B cell (primary cell): ENCODE measurements at regions not wholly inside any gene's neighbourhood (a gene's known extent, or its start where the extent isn't known, plus 50 kb on each side); places are given as distances from the start of the nearest gene placed in this dataset.
"Not testable (repeated sequence)": the region's sequence is repeated elsewhere in the genome, so short reads cannot be mapped to it uniquely, and the experiment has no call there.

Experiments used
- ATAC-seq: fragments of 200-7000 bp; cut with Tn5 transposase; one replicate; pipeline ENCODE4 v1.10.0; 2021; ENCODE audit warnings: low read depth, mild to moderate bottlenecking, moderate number of reproducible peaks, moderate library complexity
- CTCF ChIA-PET: fragments of 350-600 bp; sonication (Branson Sonifier 250); formaldehyde crosslinking; loops from one replicate; lab custom pipeline; 2021; ENCODE audit warnings: antibody characterized with exemption, inconsistent platforms; lab: Charles Lee
- POLR2A ChIA-PET: fragments of 350-600 bp; sonication (Branson Sonifier 250); formaldehyde crosslinking; loops from one replicate; lab custom pipeline; 2021; ENCODE audit warnings: antibody characterized with exemption; lab: Charles Lee
- DNase-seq: peaks from one replicate; pipeline ENCODE4 v3.0.0; 2013
- H2AFZ ChIP-seq: 2 replicates; pipeline ENCODE4 v1.6.1; 2012; ENCODE audit warnings: mild to moderate bottlenecking, low read depth, low read length; ENCODE audit not compliant: insufficient read depth, poor library complexity, severe bottlenecking
- H3K27ac ChIP-seq, 2 donors: 1 replicate in 1 of 2; 2 replicates in 1 of 2; pipeline ENCODE4 v1.5.1; 2012 to 2013; ENCODE audit warnings: low read length in 2 of 2, mild to moderate bottlenecking in 2 of 2, moderate library complexity in 1 of 2
- H3K27me3 ChIP-seq, 4 experiments: fragments of 200-600 bp in 1 of 4; sonication (generic) in 1 of 4; replicated peaks in 1 of 4; 1 replicate in 2 of 4; 2 replicates in 2 of 4; pipeline versions ENCODE4 v1.6.1 to v1.7.0; 2013 to 2016; ENCODE audit warnings: low read length in 3 of 4, mild to moderate bottlenecking in 2 of 4, mixed read lengths in 1 of 4, moderate library complexity in 1 of 4; ENCODE audit not compliant: insufficient read depth in 4 of 4, control insufficient read depth in 3 of 4; ENCODE audit errors: control extremely low read depth in 1 of 4
- H3K36me3 ChIP-seq, 2 experiments: replicated peaks in 1 of 2; 1 replicate in 1 of 2; 2 replicates in 1 of 2; pipeline versions ENCODE4 v1.6.1 to v1.7.1; 2013; ENCODE audit warnings: low read length in 1 of 2; ENCODE audit not compliant: insufficient read depth in 2 of 2, control insufficient read depth in 1 of 2; ENCODE audit errors: control extremely low read depth in 1 of 2, extremely low read depth in 1 of 2
- H3K4me1 ChIP-seq, 2 donors: fragments of 200-600 bp in 1 of 2; sonication (generic) in 1 of 2; 1 replicate in 1 of 2; 2 replicates in 1 of 2; pipeline versions ENCODE4 v1.5.1 to v1.6.1; 2013 to 2017; ENCODE audit warnings: low read length in 2 of 2; ENCODE audit not compliant: control insufficient read depth in 2 of 2, insufficient read depth in 2 of 2
- H3K4me2 ChIP-seq: replicated peaks from 2 replicates; pipeline ENCODE3; 2012; ENCODE audit warnings: mild to moderate bottlenecking, low read depth, low read length; ENCODE audit not compliant: poor library complexity, severe bottlenecking
- H3K4me3 ChIP-seq, 5 experiments: fragments of 200-600 bp in 1 of 5; sonication (generic) in 1 of 5; 1 replicate in 3 of 5; 2 replicates in 2 of 5; pipeline versions ENCODE4 v1.5.1 to v1.7.0; 2011 to 2016; ENCODE audit warnings: low read length in 4 of 5, mild to moderate bottlenecking in 4 of 5, low read depth in 2 of 5, control low read depth in 1 of 5, moderate library complexity in 1 of 5; ENCODE audit not compliant: insufficient read depth in 1 of 5; ENCODE audit errors: control extremely low read depth in 1 of 5, extremely low read depth in 1 of 5
- H3K79me2 ChIP-seq: fragments of 200-600 bp; sonication (generic); one replicate; pipeline ENCODE4 v1.6.0; 2016; ENCODE audit warnings: low read length; ENCODE audit not compliant: control insufficient read depth, insufficient read depth
- H3K9ac ChIP-seq: fragments of 200-600 bp; sonication (generic); 2 replicates; pipeline ENCODE4 v1.6.1; 2017; ENCODE audit warnings: mild to moderate bottlenecking, low read length, moderate library complexity
- H3K9me3 ChIP-seq, 3 donors: one replicate each; pipeline versions ENCODE4 v1.6.1 to v1.7.1; 2013; ENCODE audit warnings: low read length in 2 of 3; ENCODE audit not compliant: control insufficient read depth in 2 of 3, insufficient read depth in 1 of 3; ENCODE audit errors: control extremely low read depth in 1 of 3
- H4K20me1 ChIP-seq: 2 replicates; pipeline ENCODE4 v1.6.0; 2012; ENCODE audit warnings: mild to moderate bottlenecking, low read length; ENCODE audit not compliant: insufficient read depth, control insufficient read depth, poor library complexity, severe bottlenecking
- H3K27ac Mint-ChIP-seq: one replicate; pipeline ENCODE4 v1.8.0; 2021; ENCODE audit warnings: mixed read lengths
- H3K27me3 Mint-ChIP-seq: one replicate; pipeline ENCODE4 v1.8.0; 2021; ENCODE audit warnings: mixed read lengths
- H3K4me1 Mint-ChIP-seq: one replicate; pipeline ENCODE4 v1.8.0; 2021; ENCODE audit warnings: mixed read lengths
- H3K4me3 Mint-ChIP-seq: one replicate; pipeline ENCODE4 v1.8.0; 2021; ENCODE audit warnings: mixed read lengths
- H3K9me3 Mint-ChIP-seq: one replicate; pipeline ENCODE4 v1.8.0; 2022; ENCODE audit warnings: mixed read lengths; ENCODE audit not compliant: insufficient read depth
- EZH2 ChIP-seq: IDR thresholded peaks from 2 replicates; pipeline ENCODE4 v1.6.1; 2012; ENCODE audit warnings: borderline replicate concordance, low read depth, mild to moderate bottlenecking, moderate library complexity, low read length; ENCODE audit not compliant: insufficient read depth, poor library complexity, severe bottlenecking
- WGBS: methylation state at CpG from one replicate; pipeline ENCODE4 v1.1.5; 2013; ENCODE audit warnings: missing lambda C conversion rate; ENCODE audit not compliant: insufficient coverage; 5-methylcytosine and 5-hydroxymethylcytosine counted together
- intact Hi-C: fragments of 100-400 bp; cut with micrococcal nuclease; formaldehyde crosslinking; loops from one replicate; pipeline ENCODE4 v1.10.0; 2022
- TF ChIP-seq, protein P1 (sequence below): fragments of 200-600 bp; IDR thresholded peaks from one replicate; pipeline ENCODE4 v1.8.0; 2022; ENCODE audit warnings: antibody characterized with exemption, mild to moderate bottlenecking

GRCh38 chr5:36462295-36463021, 143.9 kb upstream of the SLC1A3 start:
- Histone ChIP-seq H2AFZ (no peak overlapping the region), H3K4me1 (peaks cover 0 to 7% of the 10 kb centered on the region in 2 donors), H3K9ac (no peak overlapping the region), H3K4me2 (no peak overlapping the region), H3K79me2 (no peaks in the 10 kb centered on the region), H4K20me1 (no peaks in the 10 kb centered on the region), H3K9me3 (no peaks in the 10 kb centered on the region), H3K4me3 (no peak overlapping the region), H3K27ac (no peak overlapping the region), H3K27me3 (no peaks in the 10 kb centered on the region), H3K36me3 (no peaks in the 10 kb centered on the region)
- intact Hi-C loops: no loop called here
- POLR2A ChIA-PET: no interaction called here
- CTCF ChIA-PET: interaction anchor here (1.0 kb wide), 1 partner anchor 15 kb away, joined by 3 read pairs; no protein-coding TSS in a partner anchor
- 100% methylated on average over 1 of the region's 5 CpGs for WGBS
- H3K27ac Mint-ChIP-seq: no peak overlapping the region
- peaks cover 10% of the 10 kb centered on the region for H3K27me3 Mint-ChIP-seq
- no peaks in the 10 kb centered on the region for H3K9me3 Mint-ChIP-seq
- no peak for DNase-seq
- ATAC-seq: no peak
- no peak for TF ChIP-seq EZH2
- TF ChIP-seq, protein P1, sequence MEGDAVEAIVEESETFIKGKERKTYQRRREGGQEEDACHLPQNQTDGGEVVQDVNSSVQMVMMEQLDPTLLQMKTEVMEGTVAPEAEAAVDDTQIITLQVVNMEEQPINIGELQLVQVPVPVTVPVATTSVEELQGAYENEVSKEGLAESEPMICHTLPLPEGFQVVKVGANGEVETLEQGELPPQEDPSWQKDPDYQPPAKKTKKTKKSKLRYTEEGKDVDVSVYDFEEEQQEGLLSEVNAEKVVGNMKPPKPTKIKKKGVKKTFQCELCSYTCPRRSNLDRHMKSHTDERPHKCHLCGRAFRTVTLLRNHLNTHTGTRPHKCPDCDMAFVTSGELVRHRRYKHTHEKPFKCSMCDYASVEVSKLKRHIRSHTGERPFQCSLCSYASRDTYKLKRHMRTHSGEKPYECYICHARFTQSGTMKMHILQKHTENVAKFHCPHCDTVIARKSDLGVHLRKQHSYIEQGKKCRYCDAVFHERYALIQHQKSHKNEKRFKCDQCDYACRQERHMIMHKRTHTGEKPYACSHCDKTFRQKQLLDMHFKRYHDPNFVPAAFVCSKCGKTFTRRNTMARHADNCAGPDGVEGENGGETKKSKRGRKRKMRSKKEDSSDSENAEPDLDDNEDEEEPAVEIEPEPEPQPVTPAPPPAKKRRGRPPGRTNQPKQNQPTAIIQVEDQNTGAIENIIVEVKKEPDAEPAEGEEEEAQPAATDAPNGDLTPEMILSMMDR: no peak
- no peak overlapping the region for H3K4me3 Mint-ChIP-seq
- H3K4me1 Mint-ChIP-seq: peaks cover 11% of the 10 kb centered on the region

- H3K36me3 ChIP-seq, H3K9ac ChIP-seq, H3K27ac ChIP-seq, POLR2A ChIA-PET, H3K4me1 ChIP-seq, DNase-seq, H3K27me3 Mint-ChIP-seq, H3K4me3 Mint-ChIP-seq, H4K20me1 ChIP-seq, intact Hi-C loops, H3K27ac Mint-ChIP-seq, H3K27me3 ChIP-seq, H3K9me3 Mint-ChIP-seq, H3K4me3 ChIP-seq, H2AFZ ChIP-seq, ATAC-seq, H3K4me2 ChIP-seq, CTCF ChIA-PET, H3K9me3 ChIP-seq, H3K4me1 Mint-ChIP-seq, H3K79me2 ChIP-seq: not testable (repeated sequence)
- no CpG with 5 or more reads among the region's 2 CpGs for whole genome bisulfite sequencing
These were observed 130.5 kb upstream of the SLC1A3 start for GRCh38 chr5:36475942-36476341.
